ENCODE measurements at regions not wholly inside any gene's neighbourhood (a gene's known extent, or its start where the extent isn't known, plus 50 kb on each side); places are given as distances from the start of the nearest gene placed in this dataset.
"Not testable (repeated sequence)": the region's sequence is repeated elsewhere in the genome, so short reads cannot be mapped to it uniquely, and the experiment has no call there.

DNA sequence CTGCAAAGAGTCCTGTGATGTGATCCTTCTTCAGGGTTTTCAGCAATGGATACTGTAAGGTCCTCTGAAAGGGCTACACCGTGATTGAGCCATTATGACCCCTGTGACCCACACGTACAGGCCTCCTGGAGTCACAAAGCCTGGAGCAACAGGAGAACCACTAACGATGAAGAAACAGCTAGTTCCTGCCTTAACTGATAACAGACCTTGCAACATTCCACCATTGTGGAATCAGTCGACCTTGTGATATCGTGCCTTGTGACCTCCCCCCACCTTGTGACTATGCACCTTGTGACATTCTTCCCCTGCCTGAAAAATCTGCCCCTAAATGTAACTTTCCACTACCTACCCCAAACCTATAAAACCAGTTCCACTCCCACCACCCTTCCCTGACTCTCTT lies 1235.4 kb downstream of the OTOL1 start:
- not testable (repeated sequence) for DNase-seq (ENCODE audit: missing footprints); ATAC-seq

DNA sequence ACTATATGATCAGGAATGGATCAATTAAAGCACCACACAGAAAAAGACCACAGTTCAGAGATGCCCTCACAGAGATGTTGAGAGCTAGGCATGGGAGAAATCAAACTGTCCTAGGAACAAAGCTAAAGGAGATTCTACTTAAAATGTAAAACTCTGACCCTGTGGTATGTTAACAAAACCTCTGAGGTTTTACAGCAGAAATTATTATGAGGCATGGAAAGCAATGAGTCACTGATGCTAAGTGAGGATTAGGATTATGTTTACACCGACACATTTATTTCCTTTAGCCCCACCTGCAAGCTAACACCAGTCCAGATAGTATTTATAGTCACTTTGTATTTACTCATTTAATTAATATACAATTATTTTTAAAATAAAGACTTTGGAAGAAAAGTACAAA lies 1242.2 kb downstream of the OTOL1 start:
- no peak for ATAC-seq
- no peak for DNase-seq (ENCODE audit: missing footprints)
- intact Hi-C loops (cut with DNase I), result no loop called here

More for the DNA sequence above, 1235.4 kb downstream of the OTOL1 start:
- intact Hi-C loops (cut with DNase I), result not testable (repeated sequence)

DNA sequence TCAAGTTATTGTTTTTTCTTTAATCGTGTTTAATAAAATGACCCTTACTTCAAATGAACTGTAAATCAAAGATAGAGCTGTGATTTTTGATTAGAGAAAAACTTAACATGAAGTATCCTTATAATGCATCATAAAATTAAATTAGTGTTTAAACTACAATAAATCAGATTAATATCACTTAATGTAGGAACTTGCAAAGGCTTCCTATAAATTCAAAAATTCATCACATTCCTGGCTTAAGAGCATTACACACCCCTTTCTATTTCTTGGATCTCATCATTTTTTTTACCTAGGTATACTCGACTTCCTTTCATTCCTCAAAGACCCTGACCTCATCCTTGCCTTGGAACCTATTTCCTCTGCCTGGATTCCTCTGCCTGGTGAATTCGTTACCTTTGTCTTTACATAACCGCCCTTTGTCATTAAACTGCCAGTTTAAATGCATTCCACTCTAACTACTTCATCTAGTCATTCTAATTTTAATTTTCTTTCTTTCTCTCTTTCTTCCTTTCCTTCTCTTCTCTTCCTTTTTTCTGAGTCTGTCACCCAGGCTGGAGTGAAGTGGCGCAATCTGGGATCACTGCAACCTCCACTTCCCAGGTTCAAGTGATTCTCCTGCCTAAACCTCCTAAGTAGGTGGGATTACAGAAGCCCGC lies 1244.5 kb downstream of the OTOL1 start:
- intact Hi-C loops (cut with DNase I), result no loop called here
- DNase-seq (ENCODE audit: missing footprints), result no peak
- no peak for ATAC-seq

DNA sequence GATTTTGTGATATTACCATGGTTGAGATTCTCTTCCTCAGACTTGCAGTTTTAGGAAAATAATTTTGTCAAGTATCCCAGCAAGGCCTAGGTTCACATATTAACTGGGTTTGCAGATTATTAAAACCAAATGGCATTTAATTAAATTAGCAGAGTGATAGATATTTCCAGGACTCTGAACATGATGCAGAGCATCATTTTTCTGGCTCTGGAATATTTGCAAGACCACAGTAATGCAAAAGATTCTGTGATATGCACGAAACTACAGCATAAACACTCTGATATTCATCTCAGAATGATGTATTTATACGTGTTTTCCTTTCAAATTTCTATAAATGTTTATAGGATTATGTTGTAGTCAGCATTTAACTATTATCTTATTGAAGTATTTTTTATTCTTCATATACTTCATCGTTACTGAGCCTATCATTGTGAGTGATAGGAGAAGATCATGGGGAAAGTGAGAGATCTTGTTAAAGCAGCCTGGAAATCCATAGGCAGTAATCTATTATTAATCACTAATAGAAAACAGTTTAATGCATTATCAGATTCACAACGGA lies 1245.6 kb downstream of the OTOL1 start:
- no peak for ATAC-seq
- DNase-seq (ENCODE audit: missing footprints), result no peak
- intact Hi-C loops (cut with DNase I), result no loop called here

DNA sequence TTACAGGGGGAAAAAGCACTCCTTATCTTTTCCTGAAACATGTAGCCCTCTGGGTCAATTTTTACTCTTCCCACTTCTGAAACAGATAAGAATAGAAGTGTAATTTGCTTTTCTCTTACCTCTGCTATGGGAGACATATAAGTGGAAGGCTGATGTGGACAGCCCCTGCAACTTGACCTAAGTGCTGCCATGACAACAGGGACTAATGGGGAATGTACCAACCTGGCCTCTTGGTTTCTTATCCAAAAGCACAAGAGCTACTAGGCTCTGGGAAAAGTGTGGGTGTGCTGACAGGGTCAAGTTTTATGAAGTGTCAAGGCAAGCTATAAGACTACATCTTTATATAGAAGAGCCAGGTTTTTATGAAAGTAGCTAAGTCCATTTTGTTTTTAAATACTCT lies 1246.5 kb downstream of the OTOL1 start:
- ATAC-seq, result no peak
- no peak for DNase-seq (ENCODE audit: missing footprints)
- intact Hi-C loops (cut with DNase I), result no loop called here

DNA sequence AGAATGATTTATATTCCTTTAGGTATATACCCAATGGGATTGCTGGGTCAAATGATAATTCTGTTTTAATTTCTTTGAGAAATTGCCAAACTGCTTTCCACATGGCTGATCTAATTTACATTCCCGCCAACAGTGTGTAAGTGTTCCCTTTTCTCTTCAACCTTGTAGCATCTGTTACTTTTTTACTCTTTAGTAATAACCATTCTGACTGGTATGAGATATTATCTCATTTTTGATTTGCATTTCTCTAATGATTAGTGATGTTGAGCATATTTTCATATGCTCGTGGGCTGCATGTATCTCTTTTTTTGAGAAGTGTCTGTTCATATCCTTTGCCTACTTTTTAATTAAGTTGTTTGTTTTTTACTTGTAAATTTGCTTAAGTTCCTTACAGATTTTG lies 1264.2 kb downstream of the OTOL1 start:
- DNase-seq (ENCODE audit: missing footprints) (no peak), ATAC-seq (no peak)
- intact Hi-C loops (cut with DNase I), result no loop called here

DNA sequence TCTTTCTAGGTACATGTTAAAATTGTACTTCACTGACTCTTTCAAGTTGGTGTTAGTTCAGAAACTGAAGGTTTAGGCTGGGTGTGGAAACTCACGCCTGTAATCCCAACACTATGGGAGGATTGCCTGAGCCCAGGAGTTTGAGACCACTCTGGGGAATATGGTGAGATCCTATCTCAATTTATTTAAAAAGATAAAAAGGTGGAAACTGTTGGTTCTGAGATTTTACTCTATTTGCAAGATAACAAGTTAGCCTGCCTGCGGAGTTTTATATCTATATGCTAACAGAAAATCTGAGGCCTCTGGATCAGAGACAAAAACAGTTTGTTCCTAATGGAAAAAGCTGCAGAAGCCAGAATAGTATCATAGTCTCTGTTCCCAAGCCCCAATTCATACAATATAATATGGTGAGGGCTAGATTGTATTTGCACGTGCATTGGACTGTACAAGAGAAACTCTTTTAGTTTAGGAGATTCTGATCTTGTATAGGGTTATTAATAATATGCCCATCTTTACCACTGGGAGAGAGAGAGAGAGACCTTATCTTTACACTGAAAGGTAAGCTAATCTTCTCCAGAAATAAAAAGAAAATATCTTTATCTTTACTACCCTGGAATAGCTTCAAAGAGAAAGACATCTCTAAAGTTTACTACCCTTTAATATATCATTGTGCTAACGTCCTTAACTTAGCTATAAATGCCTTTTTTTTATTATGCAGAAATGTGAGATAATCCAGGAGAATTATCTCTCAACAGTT lies 1267.6 kb downstream of the OTOL1 start:
- intact Hi-C loops (cut with DNase I), result no loop called here
- ATAC-seq (no peak), DNase-seq (ENCODE audit: missing footprints) (no peak)

DNA sequence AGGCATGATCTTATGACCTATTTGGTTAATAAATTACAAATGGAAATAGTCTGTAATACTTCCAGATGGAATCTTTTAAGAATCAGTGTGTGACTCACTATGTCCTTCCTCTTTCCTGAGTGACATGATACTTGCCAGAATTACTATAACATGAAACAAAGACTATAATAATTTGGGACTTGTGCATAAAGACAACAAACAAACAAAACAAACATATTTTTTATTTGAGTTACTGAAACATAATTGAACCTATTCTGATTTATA lies 1268.1 kb downstream of the OTOL1 start:
- ATAC-seq (no peak), DNase-seq (ENCODE audit: missing footprints) (no peak)
- intact Hi-C loops (cut with DNase I), result no loop called here

DNA sequence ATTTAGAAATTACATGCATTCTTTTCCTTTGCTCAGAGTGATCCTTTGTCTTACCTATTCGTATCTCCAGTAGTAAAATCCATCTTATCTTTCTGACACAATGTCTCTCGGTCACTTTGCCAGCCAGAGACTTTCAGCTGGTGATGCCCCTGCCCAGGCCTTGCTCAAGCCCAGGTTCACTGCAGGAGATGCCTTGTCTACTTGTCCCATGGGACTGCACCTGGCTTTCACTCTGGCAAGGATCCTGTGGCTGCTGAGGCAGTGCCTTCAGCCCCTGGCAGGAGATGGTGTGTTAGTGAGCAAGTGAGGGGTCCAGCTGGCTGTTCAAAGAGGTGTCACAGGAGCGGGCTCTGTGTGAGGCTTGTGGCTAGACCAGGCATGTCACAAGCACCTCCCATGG lies 1268.9 kb downstream of the OTOL1 start:
- DNase-seq (ENCODE audit: missing footprints) (no peak), ATAC-seq (no peak)
- intact Hi-C loops (cut with DNase I), result no loop called here

DNA sequence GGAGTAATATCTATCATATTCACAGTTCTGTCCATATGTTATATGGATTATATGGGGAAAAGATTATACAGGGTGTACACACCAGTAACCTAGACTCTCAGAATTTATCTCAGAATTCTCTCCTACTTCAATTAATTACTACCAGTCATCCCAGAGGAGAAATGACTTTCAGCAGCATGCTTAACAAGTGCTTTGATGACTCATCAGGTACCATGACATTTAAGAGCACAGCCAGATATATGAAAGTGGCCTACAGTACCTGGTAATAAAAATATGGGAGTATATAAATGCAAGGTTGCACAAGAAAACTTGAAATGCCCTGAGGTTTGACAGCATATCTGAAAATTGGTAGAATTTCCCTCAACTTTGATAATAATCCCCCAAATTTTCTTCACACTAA lies 1273.0 kb downstream of the OTOL1 start:
- ATAC-seq (no peak), DNase-seq (ENCODE audit: missing footprints) (no peak)
- intact Hi-C loops (cut with DNase I), result no loop called here

DNA sequence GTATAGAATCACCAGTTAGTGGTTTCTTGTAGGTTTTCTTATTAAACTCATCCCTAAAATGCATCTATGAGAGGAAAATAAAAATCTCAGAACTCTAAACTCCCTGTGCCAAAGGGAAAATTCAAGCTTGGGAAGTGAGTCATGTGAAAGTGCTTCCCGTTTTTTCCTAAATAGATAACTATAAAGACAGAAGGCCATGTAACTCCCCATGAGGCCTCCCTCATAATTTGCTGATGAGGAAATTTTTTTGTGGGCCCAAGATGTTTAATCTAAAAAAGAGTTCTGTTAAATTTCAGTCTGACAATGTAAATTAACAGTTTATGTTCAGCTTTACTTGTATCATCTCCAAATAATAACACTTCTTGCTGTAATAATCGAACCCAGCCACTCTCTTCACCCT lies 1273.9 kb downstream of the OTOL1 start:
- intact Hi-C loops (cut with DNase I), result no loop called here
- DNase-seq (ENCODE audit: missing footprints), result no peak
- ATAC-seq, result no peak

DNA sequence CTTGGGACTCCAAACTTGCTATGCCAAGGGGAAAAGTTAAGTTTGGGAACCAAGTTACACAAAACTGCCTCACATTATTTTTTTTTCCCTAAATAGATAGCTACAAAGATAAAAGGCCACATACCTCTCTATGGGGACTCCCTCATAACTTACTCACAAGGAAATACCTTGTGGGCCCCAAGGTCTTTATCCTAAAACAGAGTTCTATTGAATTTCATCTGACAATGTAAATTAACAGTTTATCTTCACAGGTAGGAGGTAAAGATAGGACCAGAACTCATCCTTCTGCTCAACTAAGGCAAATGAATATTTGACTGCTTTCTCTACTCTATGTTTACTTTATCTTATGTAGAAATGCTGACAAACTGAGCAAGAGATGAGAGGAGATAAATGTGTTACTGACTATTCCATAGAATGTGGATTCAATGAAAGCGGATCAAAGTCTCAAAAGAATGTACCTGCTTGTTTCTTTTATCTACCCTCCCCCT lies 1278.0 kb downstream of the OTOL1 start:
- ATAC-seq (no peak), DNase-seq (ENCODE audit: missing footprints) (no peak)
- intact Hi-C loops (cut with DNase I), result no loop called here

DNA sequence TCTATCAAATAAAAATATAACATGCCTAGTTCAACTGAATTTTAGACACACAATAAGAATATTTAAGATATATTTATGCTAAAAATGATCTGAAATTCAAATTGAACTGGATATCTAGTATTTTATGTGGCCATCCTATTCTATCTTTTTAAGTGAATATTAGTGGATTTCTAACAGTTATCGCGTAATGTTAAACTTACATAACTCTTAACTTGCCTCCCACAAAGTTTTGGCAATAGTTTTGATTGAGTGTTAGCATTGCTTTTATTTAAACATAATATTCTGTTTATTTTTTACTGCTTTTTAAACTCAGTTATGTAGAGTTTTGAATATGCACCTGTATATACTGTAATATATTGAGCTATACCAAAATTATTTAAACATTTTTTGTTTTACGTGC lies 1279.5 kb downstream of the OTOL1 start:
- intact Hi-C loops (cut with DNase I), result no loop called here
- ATAC-seq (no peak), DNase-seq (ENCODE audit: missing footprints) (no peak)

DNA sequence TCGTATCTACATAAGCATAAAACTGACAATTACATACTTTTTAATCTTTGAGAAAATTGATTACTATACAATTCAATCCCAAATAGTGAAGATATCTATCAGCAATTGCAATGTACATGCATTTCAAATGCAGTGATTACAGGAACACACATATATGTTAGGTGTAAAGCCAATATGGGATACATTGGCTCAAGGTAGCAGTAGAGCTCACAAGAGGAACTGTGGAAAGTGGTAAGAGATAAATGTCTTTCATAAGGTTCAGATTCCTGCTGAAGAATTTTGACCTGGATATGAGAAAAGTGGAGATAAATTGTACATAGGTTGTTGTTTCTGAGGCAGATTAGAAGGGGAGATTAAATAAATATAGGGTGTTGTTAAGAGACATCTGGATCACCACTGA lies 1280.5 kb downstream of the OTOL1 start:
- intact Hi-C loops (cut with DNase I), result no loop called here
- DNase-seq (ENCODE audit: missing footprints) (no peak), ATAC-seq (no peak)

DNA sequence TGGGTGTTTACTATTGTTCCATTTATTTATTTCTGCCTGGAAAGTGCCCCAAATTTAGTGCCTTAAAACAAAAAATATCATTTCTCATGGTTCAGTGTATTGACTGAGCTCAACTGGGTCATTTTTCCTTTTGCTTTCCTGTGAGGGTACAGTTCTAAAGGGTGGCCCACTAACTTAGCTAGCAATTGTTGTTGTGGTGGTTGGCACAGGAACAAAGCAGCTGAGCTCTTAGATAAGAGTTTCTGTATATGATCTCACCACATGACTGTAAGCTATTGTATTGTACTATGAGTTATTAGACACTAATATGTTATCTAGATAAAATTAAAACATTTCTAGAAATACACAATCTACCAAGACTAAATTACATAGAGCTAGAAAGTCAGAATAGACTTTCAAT lies 1283.7 kb downstream of the OTOL1 start:
- ATAC-seq, result no peak
- intact Hi-C loops (cut with DNase I), result no loop called here
- DNase-seq (ENCODE audit: missing footprints), result no peak

DNA sequence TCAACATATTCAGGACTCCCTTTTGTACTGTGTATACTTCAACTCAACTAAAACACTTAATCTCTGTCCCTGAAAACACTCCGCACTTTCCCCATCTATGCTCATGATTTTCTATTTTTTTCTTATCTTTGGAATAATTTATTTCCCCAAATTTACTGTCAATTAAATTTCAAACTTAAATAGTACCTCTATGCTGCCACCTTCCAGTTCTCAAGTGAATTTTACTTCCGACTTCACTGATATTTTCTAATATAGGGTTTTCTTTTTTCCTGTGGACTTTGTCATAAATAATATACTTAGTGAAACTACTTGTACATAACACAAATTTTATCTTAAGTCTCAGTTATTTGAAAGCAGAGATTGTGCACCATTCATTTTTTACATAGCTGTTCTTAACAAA lies 1303.3 kb downstream of the OTOL1 start:
- intact Hi-C loops (cut with DNase I), result no loop called here
- DNase-seq (ENCODE audit: missing footprints) (no peak), ATAC-seq (no peak)

DNA sequence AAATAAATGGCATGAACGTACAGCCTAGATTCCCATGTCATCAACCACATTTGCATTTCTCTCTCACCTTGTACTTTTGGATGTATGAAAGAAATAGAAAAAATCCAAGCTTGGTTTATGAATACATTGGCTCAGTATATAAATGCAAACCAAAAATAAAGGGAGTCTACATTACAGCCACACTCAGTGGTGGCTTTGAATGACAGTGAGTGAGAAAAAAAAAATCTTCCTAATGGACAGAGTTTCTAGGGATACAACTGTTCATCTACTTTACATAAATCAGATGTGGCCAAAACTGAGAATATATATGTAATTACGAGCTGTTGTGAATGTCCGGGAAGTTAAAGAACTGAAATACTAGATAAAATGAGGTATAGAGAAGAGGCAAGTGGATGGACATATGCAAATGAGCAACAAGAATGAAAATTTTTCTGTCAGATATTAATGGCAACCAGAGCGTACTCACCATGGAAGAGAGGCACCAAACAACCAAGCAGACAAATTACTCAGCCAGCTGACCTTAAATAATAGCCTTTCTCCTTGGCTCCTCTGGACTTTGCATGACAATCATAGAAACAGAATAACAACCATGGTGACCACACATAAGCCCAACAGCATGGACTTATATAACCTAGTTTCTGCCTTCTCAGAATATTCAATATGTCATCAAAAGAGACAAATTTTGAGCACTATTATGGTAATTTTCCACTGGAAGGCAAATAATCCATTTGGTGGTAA lies 1305.8 kb downstream of the OTOL1 start:
- no peak for DNase-seq (ENCODE audit: missing footprints)
- ATAC-seq, result no peak
- intact Hi-C loops (cut with DNase I), result no loop called here

DNA sequence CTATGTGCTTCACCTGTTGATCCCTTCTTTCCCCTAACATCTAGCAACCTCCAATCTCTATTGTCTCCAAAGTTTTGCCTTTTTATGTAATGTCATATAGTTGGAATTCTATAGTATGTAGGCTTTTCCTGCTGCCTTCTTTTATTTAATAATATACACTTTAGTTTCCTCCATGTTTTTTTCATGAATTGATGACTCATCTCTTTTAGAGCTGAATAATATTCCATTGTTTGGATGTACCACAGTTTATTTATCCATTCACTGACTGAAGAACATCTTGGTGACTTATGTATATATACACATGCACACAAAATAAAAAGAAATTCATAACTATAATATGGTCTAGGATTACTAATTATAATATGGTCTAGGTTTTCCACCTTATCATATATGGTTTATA lies 1314.2 kb downstream of the OTOL1 start:
- ATAC-seq (no peak), DNase-seq (ENCODE audit: missing footprints) (no peak)
- intact Hi-C loops (cut with DNase I), result no loop called here

DNA sequence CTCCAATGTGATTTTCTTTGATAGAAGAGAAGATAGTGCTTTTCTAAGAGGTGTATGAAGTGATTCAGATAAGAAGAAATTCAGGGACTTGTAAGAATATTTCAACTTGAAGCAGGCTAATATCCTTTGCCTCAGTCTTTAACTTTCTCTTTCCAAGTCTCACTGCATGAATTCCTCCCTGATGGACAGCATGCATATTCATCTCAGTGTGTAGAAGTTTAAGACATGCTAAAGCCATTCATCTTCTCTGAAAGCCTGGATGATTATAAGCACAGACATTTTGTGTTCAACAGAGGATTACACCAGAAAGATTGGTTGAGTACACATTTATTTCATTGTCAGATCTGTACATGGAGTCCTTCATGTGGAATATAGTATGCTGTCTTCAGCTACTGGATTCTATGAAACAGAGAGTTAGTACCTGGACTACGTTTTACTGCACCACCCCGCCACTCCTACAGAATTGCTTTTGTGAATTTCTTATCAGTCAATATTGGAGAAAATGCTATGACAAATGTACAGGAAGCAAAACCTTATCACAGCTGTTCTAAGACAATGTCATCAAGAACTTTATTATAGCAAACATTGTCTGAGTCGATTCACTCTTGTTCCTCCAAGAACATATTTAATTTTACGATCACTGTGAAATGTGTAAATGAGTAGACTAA lies 1346.1 kb downstream of the OTOL1 start:
- ATAC-seq (no peak), DNase-seq (ENCODE audit: missing footprints) (no peak)
- intact Hi-C loops (cut with DNase I), result no loop called here

All from Right ventricle myocardium inferior (tissue), 1 donor.